HFF-Myc (cell line): ENCODE measurements at regions not wholly inside any gene's neighbourhood (a gene's known extent, or its start where the extent isn't known, plus 50 kb on each side); places are given as distances from the start of the nearest gene placed in this dataset.

ENCODE experiments used
- DNase-seq: peaks from one replicate; pipeline ENCODE4 v3.0.0-alpha.2; 2011; ENCODE audit warnings: low read depth; ENCODE audit errors: extremely low read depth
- H3K4me3 ChIP-seq: replicated peaks from 2 replicates; pipeline ENCODE4 v1.5.1; 2011; ENCODE audit warnings: low read depth, mild to moderate bottlenecking, control low read depth, low read length
- CTCF ChIP-seq: IDR thresholded peaks from 2 replicates; pipeline ENCODE4 v1.5.1; 2012; ENCODE audit warnings: mild to moderate bottlenecking, low read depth, low read length, control low read depth; ENCODE audit errors: missing control alignments

- no peak for DNase-seq
- no peak overlapping the region for H3K4me3 ChIP-seq
- no peak for TF ChIP-seq CTCF
These were observed 83.4 kb upstream of the PACRGL start for GRCh38 chr4:20616848-20617247.

GRCh38 chr4:20617678-20618396 is 82.4 kb upstream of the PACRGL start:
- no peak overlapping the region for H3K4me3 ChIP-seq
- TF ChIP-seq CTCF: no peak
- DNase-seq: no peak

GRCh38 chr4:20618731-20619130 is 81.5 kb upstream of the PACRGL start:
- H3K4me3 ChIP-seq: no peak overlapping the region
- no peak for DNase-seq
- TF ChIP-seq CTCF: no peak

GRCh38 chr4:20621476-20621875 is 78.8 kb upstream of the PACRGL start:
- TF ChIP-seq CTCF: no peak

GRCh38 chr4:20622701-20623100 is 77.6 kb upstream of the PACRGL start:
- H3K4me3 ChIP-seq: no peak overlapping the region
- no peak for TF ChIP-seq CTCF
- no peak for DNase-seq

More at GRCh38 chr4:20621476-20621875, 78.8 kb upstream of the PACRGL start:
- no peak for DNase-seq
- no peak overlapping the region for H3K4me3 ChIP-seq

- DNase-seq: no peak
- no peak for TF ChIP-seq CTCF
- no peak overlapping the region for H3K4me3 ChIP-seq
These were observed 76.3 kb upstream of the PACRGL start for GRCh38 chr4:20623939-20624338.

GRCh38 chr4:20624793-20625374 is 75.4 kb upstream of the PACRGL start:
- no peak for DNase-seq
- no peak overlapping the region for H3K4me3 ChIP-seq
- no peak for TF ChIP-seq CTCF
